Prostate gland (tissue), 2 donors: ENCODE measurements at regions not wholly inside any gene's neighbourhood (a gene's known extent, or its start where the extent isn't known, plus 50 kb on each side); places are given as distances from the start of the nearest gene placed in this dataset.
"Not testable (repeated sequence)": the region's sequence is repeated elsewhere in the genome, so short reads cannot be mapped to it uniquely, and the experiment has no call there.

Experiments
- DNase-seq: peaks from one replicate; pipeline ENCODE4 v3.0.0-alpha.2; 2019; ENCODE audit warnings: low spot score
- H3K27ac ChIP-seq, 2 donors: fragments of 200-600 bp; sonication (generic); 2 replicates each; pipeline ENCODE4 v1.5.1; 2017 to 2019
- H3K27me3 ChIP-seq: fragments of 200-600 bp; sonication (generic); replicated peaks from 2 replicates; pipeline ENCODE4 v1.5.1; 2019; ENCODE audit not compliant: insufficient read depth
- H3K36me3 ChIP-seq, 2 donors: fragments of 200-600 bp; sonication (generic); 1 replicate in 1 of 2; 2 replicates in 1 of 2; pipeline versions ENCODE4 v1.5.1 to v1.8.1; 2017 to 2019
- H3K4me1 ChIP-seq: fragments of 200-600 bp; sonication (generic); replicated peaks from 2 replicates; pipeline ENCODE4 v1.5.1; 2019
- H3K4me3 ChIP-seq, 2 donors: fragments of 200-600 bp; sonication (generic); 2 replicates each; pipeline ENCODE4 v1.5.1; 2017 to 2019
- H3K9me3 ChIP-seq: fragments of 200-600 bp; sonication (generic); 2 replicates; pipeline ENCODE4 v1.5.1; 2017
- POLR2A ChIP-seq: fragments of 450-650 bp; IDR thresholded peaks from one replicate; pipeline ENCODE4 v1.6.1; 2016; ENCODE audit warnings: antibody characterized with exemption, mild to moderate bottlenecking
- POLR2AphosphoS5 ChIP-seq: sonication (generic); formaldehyde crosslinking; IDR thresholded peaks from one replicate; pipeline ENCODE4 v1.6.1; 2017; ENCODE audit warnings: antibody characterized with exemption
- WGBS: methylation state at CpG from one replicate; pipeline ENCODE4 v1.1.5; 2018; 5-methylcytosine and 5-hydroxymethylcytosine counted together
- intact Hi-C: fragments of 100-400 bp; cut with DNase I; formaldehyde crosslinking; loops from one replicate; pipeline ENCODE4 v1.14.2; 2022
- TF ChIP-seq, protein P1 (sequence below), 4 experiments: fragments of 200-600 bp in 2 of 4; fragments of 450-650 bp in 2 of 4; sonication (generic) in 2 of 4; IDR thresholded peaks; 1 replicate in 3 of 4; 2 replicates in 1 of 4; pipeline ENCODE4 v1.5.1; 2016 to 2019; ENCODE audit warnings: antibody characterized with exemption in 4 of 4, mild to moderate bottlenecking in 2 of 4, moderate library complexity in 2 of 4

DNA sequence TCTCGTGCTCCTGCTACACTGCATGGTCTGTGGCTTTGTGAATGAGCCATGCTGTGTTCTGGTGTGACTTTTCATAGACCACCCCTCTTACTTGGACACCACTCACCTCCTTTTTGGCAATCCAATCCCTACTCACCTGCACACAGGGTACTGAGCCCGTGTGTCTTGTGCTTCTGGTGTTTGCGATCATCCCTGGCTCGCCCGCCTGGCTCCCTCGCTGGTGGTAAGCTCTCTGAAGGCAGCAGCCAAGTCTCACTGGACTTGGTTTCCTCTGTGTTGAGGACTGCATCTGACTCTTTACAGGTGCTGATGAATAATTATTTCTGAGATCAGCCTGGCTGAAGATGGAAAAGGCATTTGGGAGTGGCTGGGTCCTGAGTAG, 276.8 kb downstream of the TSN start:
- H3K36me3 ChIP-seq, result no peaks in the 10 kb centered on the region
- intact Hi-C loops, result no loop called here
- no peak for DNase-seq
- no peak overlapping the region for H3K4me3 ChIP-seq
- peaks cover 4% of the 10 kb centered on the region for H3K27me3 ChIP-seq
- H3K27ac ChIP-seq, result no peak overlapping the region
- H3K4me1 ChIP-seq, result no peaks in the 10 kb centered on the region
- no peak for TF ChIP-seq POLR2AphosphoS5
- TF ChIP-seq, protein P1, sequence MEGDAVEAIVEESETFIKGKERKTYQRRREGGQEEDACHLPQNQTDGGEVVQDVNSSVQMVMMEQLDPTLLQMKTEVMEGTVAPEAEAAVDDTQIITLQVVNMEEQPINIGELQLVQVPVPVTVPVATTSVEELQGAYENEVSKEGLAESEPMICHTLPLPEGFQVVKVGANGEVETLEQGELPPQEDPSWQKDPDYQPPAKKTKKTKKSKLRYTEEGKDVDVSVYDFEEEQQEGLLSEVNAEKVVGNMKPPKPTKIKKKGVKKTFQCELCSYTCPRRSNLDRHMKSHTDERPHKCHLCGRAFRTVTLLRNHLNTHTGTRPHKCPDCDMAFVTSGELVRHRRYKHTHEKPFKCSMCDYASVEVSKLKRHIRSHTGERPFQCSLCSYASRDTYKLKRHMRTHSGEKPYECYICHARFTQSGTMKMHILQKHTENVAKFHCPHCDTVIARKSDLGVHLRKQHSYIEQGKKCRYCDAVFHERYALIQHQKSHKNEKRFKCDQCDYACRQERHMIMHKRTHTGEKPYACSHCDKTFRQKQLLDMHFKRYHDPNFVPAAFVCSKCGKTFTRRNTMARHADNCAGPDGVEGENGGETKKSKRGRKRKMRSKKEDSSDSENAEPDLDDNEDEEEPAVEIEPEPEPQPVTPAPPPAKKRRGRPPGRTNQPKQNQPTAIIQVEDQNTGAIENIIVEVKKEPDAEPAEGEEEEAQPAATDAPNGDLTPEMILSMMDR (IDR thresholded peaks at IDR 0.05), result no peak
- no peak for TF ChIP-seq POLR2A
- 85% methylated on average over 6 of the region's 6 CpGs for WGBS
- H3K9me3 ChIP-seq, result no peaks in the 10 kb centered on the region

DNA sequence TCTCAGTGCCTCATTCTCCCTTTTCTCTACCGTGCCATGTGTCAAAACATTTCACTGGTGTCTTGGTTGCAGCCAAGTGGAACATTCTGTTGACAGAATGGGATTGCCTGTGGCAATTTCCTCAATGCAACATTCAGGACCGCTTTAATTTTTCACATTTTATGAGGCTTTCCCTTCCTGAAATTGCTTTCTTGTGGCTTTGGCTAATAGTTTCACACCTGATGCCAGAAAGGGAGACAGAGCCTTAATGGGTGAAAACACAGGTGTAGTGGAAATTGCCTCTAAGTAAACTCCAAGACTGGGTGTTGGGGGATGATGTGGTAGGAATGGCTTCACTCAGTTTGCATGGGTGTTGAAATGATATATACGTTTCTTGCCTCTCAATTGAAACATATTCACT, 278.3 kb downstream of the TSN start:
- no peaks in the 10 kb centered on the region for H3K4me1 ChIP-seq
- no peak for TF ChIP-seq POLR2AphosphoS5
- no peak for TF ChIP-seq POLR2A
- TF ChIP-seq, protein P1 (IDR thresholded peaks at IDR 0.05), result no peak
- intact Hi-C loops, result no loop called here
- no peak overlapping the region for H3K27ac ChIP-seq
- no peaks in the 10 kb centered on the region for H3K36me3 ChIP-seq
- DNase-seq, result no peak
- WGBS, result 42% methylated on average over 3 of the region's 3 CpGs
- H3K9me3 ChIP-seq, result no peaks in the 10 kb centered on the region
- no peak overlapping the region for H3K4me3 ChIP-seq
- H3K27me3 ChIP-seq, result peaks cover 4% of the 10 kb centered on the region

DNA sequence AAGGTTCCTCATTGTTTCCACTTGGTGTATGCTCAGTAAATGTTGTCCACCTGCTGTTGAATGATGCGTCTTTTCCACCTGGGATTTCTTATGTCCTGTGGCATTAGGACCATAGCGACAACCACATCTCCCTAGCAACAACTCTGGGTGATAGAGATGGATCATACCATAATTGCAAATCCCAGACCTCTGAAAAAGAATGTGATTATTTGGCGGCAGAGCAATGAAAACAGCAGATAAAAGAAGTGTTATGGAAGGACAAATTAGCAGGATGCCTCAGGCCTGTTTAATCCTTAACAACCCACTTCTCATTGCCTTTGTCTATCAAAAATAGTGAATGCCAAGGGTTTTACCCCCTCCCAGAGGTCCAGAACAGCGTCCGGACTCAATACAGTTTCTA, 278.9 kb downstream of the TSN start:
- no peak for DNase-seq
- Histone ChIP-seq H3K27ac (no peak overlapping the region), H3K4me1 (no peaks in the 10 kb centered on the region), H3K36me3 (no peaks in the 10 kb centered on the region), H3K4me3 (no peak overlapping the region), H3K27me3 (peaks cover 4% of the 10 kb centered on the region), H3K9me3 (no peaks in the 10 kb centered on the region)
- intact Hi-C loops, result no loop called here
- no peak for TF ChIP-seq POLR2AphosphoS5
- TF ChIP-seq POLR2A, result no peak
- TF ChIP-seq, protein P1 (IDR thresholded peaks at IDR 0.05), result no peak
- WGBS, result 70% methylated on average over 5 of the region's 5 CpGs

DNA sequence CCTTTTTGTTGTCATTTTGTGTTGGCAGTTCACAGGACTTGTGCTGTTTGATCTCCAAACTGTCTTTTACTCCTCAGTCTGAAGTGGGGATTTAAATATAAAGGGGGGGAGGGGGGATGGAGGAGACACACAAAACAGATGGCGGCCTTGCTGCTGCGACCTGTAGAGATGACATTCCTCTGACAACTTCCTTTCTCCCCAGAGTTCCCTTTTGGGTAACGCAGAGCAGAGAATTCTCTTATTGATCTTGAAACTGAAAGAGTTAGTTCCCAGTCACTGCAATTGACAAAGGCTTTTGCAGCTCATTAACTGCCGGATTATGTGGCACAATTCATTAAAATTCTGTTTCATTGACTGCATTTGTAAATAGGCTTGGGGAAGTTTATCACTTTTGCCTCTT, 279.3 kb downstream of the TSN start:
- H3K27ac ChIP-seq, result no peak overlapping the region
- H3K4me3 ChIP-seq, result no peak overlapping the region
- intact Hi-C loops, result no loop called here
- 58% methylated on average over 4 of the region's 4 CpGs for WGBS
- no peak for DNase-seq
- TF ChIP-seq POLR2A (no peak), POLR2AphosphoS5 (no peak)
- TF ChIP-seq, protein P1 (IDR thresholded peaks at IDR 0.05), result no peak
- no peaks in the 10 kb centered on the region for H3K36me3 ChIP-seq
- peaks cover 4% of the 10 kb centered on the region for H3K27me3 ChIP-seq
- H3K4me1 ChIP-seq, result no peaks in the 10 kb centered on the region
- no peaks in the 10 kb centered on the region for H3K9me3 ChIP-seq

DNA sequence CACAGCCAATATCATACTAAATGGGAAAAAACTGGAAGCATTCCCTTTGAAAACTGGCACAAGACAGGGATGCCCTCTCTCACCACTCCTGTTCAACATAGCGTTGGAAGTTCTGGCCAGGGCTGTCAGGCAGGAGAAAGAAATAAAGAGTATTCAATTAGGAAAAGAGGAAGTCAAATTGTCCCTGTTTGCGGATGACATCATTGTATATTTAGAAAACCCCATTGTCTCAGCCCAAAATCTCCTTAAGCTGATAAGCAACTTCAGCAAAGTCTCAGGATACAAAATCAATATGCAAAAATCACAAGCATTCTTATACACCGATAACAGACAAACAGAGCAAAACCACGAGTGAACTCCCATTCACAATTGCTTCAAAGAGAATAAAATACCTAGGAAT, 283.4 kb downstream of the TSN start:
- intact Hi-C loops, H3K4me1 ChIP-seq, DNase-seq, H3K27me3 ChIP-seq, H3K36me3 ChIP-seq, H3K27ac ChIP-seq, H3K9me3 ChIP-seq, H3K4me3 ChIP-seq: not testable (repeated sequence)
- WGBS, result 67% methylated on average over 4 of the region's 4 CpGs
